NB4 (cell line): ENCODE measurements at regions not wholly inside any gene's neighbourhood (a gene's known extent, or its start where the extent isn't known, plus 50 kb on each side); places are given as distances from the start of the nearest gene placed in this dataset.

Experiments used
- DNase-seq: peaks from one replicate; pipeline ENCODE4 v3.0.0; 2010; ENCODE audit warnings: low read depth
- H3K4me3 ChIP-seq: one replicate; pipeline ENCODE4 v1.5.1; 2011; ENCODE audit warnings: mild to moderate bottlenecking, low read depth, low read length, moderate library complexity
- MYC ChIP-seq: IDR thresholded peaks from 2 replicates; pipeline ENCODE4 v1.6.1; 2011; ENCODE audit warnings: low read depth, low read length
- POLR2A ChIP-seq: IDR thresholded peaks from 2 replicates; pipeline ENCODE4 v1.6.1; 2011; ENCODE audit warnings: mild to moderate bottlenecking; ENCODE audit not compliant: insufficient read length; ENCODE audit errors: extremely low read depth
- TF ChIP-seq, protein P1 (sequence below): IDR thresholded peaks from 2 replicates; pipeline ENCODE4 v1.6.1; 2011; ENCODE audit warnings: low read depth, low read length
- TF ChIP-seq, protein P2 (sequence below): IDR thresholded peaks from one replicate; pipeline ENCODE4 v1.5.1; 2012; ENCODE audit warnings: low read depth, low read length

DNA sequence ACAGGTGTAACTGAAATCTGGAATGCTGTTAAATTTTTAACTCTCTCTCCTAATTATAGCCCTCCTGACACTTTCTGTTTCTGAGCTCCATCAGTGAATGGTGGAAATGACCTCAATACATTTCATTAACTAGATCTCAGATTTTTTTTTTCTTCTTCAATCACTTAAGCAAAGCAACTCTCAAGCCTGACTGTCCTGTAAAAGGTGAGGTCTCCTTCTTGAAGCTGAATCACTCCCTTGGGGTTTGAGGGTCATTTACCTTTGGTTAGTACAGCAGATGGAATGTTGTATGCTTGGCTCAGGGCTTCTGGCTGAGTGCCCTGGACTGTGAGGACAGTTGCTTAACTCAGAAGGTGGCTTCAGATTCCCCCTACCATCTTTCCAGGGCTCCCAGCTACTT lies 518.7 kb downstream of the PTPRC start:
- TF ChIP-seq, protein P1, sequence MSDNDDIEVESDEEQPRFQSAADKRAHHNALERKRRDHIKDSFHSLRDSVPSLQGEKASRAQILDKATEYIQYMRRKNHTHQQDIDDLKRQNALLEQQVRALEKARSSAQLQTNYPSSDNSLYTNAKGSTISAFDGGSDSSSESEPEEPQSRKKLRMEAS, result no peak
- TF ChIP-seq, protein P2, sequence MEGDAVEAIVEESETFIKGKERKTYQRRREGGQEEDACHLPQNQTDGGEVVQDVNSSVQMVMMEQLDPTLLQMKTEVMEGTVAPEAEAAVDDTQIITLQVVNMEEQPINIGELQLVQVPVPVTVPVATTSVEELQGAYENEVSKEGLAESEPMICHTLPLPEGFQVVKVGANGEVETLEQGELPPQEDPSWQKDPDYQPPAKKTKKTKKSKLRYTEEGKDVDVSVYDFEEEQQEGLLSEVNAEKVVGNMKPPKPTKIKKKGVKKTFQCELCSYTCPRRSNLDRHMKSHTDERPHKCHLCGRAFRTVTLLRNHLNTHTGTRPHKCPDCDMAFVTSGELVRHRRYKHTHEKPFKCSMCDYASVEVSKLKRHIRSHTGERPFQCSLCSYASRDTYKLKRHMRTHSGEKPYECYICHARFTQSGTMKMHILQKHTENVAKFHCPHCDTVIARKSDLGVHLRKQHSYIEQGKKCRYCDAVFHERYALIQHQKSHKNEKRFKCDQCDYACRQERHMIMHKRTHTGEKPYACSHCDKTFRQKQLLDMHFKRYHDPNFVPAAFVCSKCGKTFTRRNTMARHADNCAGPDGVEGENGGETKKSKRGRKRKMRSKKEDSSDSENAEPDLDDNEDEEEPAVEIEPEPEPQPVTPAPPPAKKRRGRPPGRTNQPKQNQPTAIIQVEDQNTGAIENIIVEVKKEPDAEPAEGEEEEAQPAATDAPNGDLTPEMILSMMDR, result no peak
- no peak for TF ChIP-seq POLR2A
- TF ChIP-seq MYC, result no peak
- no peak overlapping the region for H3K4me3 ChIP-seq
- DNase-seq, result no peak

DNA sequence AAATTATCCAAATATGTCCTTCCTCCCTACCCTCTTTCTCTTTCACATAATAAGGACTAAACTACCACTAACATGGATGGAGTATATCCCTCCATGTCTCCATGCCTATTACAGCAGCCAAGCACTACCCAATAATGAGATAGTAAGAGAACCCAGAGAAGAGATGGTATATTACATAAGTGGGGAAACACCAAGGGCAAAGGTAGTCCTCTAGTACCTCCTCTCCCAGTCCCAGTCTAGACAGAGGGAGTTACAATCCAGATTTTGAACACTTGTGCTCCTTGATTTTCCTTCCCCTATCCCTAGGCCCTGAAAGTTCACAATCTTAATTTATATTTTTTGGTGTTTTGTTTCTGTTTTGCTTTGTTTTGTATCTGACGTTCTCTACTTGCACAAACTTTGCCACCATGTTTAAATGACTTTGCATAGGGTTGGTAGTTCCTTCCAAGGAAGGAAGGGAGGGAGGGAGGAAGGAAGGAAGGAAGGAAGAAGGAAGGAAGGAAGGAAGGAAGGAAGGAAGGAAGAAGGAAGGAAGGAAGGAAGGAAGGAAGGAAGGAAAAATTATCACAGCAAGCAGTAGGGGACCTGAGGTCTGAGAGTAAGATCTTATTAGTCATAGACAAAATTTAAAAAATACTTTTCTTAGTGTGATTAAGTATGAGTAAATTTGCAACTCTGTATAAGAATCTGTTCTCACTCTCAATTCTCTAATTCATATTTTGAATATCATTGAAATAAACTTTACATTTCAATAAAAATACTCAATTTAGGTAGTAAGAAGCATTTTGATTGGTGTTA lies 521.9 kb downstream of the PTPRC start:
- TF ChIP-seq, protein P1, result no peak
- TF ChIP-seq MYC, result no peak
- TF ChIP-seq POLR2A, result no peak
- TF ChIP-seq, protein P2, result no peak
- no peak overlapping the region for H3K4me3 ChIP-seq
- DNase-seq, result no peak

DNA sequence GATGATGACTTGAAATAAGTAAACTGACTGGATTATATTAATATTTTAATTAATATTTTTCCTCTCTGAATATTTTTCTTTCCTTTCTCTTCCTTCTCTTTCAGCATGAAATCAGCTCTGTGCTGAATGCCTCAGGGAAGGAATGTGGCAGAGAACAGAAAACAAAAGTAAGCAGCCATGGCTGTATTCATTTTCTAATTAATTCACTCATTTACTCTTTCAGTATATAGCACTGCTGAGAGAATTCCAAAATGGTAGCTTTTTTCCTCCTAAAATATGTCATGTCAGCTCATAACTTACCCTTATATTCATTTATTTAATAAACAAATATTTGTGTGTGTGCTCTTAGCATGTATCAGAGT lies 522.5 kb downstream of the PTPRC start:
- DNase-seq, result no peak
- no peak overlapping the region for H3K4me3 ChIP-seq
- TF ChIP-seq, protein P2, result no peak
- TF ChIP-seq MYC (no peak), POLR2A (no peak)
- TF ChIP-seq, protein P1, result no peak

DNA sequence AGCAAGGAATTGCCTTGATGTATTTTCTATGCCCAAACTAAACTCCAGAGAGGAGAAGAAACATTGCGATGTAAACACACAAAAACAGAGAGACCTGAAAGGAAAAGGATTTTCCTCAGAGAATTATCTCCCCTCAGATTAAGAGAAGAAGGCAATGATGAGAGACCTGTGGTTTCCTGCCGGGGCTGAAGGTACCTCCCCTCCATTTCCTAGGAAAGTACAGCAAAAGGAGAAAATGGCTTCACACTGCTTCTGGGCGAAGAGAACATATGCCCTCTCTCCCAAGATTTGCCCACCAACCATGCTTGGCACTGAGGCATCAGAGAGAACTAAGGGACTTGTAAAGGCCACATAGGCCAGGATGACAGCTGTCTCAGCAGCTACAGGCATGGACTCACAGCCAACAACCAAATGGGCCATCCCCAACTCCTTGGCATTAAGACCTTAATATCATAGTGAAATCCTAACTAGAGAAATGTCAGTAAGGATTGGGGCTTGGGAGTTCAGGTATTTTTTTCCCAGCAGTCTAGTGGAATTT lies 523.0 kb downstream of the PTPRC start:
- H3K4me3 ChIP-seq, result no peak overlapping the region
- DNase-seq, result no peak
- TF ChIP-seq POLR2A (no peak), MYC (no peak)
- TF ChIP-seq, protein P1, result no peak
- TF ChIP-seq, protein P2, result no peak

DNA sequence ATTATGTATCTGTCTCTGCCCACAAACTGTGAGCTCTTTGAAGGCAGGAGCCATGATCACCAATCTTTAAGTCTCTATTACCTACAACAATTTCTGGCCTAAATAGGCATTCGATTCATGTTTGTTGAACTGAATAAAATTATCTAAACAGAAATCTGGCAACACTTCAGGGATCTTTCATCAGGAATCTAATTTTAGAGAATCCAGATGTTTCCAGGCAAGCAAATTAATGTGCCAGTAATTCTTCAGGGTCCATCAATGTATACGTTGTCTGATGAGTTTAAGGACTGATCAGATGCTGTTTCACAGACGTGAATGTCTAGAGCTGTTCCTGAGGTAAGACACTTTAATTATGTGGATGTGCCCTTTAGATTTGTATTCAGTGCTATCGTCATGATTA lies 524.4 kb downstream of the PTPRC start:
- TF ChIP-seq MYC (no peak), POLR2A (no peak)
- TF ChIP-seq, protein P1, result no peak
- TF ChIP-seq, protein P2, result no peak
- H3K4me3 ChIP-seq, result no peak overlapping the region
- no peak for DNase-seq
